Daoy (cell line): ENCODE measurements at regions not wholly inside any gene's neighbourhood (a gene's known extent, or its start where the extent isn't known, plus 50 kb on each side); places are given as distances from the start of the nearest gene placed in this dataset.
A peak's percentile ranks its signal among the peaks of the same experiment; 100 is the strongest.

Source experiments
- DNase-seq: peaks from one replicate; pipeline ENCODE4 v3.0.0-alpha.2; 2015; ENCODE audit warnings: low read depth

GRCh38 chr15:26376243-26376642, 396.6 kb downstream of the GABRB3 start:
- DNase-seq, result peak; percentile 40

DNA sequence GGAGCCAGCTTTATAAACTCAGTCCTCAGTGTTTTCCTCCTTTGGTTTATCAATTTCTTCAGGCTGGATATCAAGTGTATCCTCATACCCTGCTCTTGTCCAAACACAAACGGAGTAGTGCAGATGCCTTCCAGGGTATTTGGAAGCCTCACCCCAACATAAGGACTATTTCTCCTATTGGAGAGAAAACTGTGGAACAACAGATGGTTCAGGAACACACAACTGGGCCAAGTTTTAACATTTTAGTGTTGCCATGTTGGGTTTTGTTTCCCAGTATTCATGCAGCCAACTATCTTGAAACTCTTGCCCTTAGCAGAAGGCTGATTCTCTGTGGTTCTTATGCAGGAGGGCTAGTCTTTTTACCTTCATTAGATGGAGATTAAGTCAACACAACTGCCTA, 398.1 kb downstream of the GABRB3 start:
- DNase-seq, result no peak

GRCh38 chr15:26372706-26373105, 400.2 kb downstream of the GABRB3 start:
- no peak for DNase-seq

DNA sequence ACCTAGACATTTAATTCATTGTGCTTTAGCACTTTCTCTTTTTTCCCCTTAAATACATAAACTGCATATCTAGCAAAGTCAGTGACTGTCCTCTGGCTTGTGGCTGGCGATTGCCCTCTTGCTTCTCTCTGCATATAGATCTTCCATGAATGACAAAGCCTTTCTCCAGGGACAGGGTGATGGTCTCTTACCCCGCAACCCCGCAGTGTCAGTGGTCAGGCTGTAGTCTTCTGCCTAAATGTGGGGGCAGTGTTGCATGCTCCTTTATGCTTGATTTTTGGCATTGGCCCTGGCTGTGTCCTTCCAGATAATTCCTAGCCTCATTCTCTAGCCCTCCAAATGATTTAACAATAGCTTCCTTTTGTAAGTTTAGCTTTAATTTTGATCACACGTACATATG, 407.8 kb downstream of the GABRB3 start:
- DNase-seq, result no peak

- no peak for DNase-seq
These were observed 413.0 kb downstream of the GABRB3 start for GRCh38 chr15:26359855-26360254.

DNA sequence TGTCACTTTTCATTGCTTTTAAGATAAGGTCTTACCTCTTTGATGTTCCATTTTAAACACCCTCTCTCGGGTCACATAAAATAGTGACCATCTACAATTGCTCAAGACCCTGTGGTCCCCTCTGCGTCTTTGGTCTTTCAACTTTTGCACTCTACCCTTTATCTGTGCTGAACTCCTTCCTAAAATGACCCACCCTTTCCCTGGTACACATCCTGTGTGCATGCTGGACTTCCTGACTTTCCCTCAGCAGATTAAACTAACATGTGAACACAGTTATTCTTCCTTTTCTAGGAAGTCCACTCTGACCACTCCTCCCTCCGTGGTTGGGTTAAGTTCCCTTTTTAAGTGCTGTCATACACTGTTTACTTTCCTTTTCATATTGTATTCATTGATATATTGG, 414.2 kb downstream of the GABRB3 start:
- no peak for DNase-seq

DNA sequence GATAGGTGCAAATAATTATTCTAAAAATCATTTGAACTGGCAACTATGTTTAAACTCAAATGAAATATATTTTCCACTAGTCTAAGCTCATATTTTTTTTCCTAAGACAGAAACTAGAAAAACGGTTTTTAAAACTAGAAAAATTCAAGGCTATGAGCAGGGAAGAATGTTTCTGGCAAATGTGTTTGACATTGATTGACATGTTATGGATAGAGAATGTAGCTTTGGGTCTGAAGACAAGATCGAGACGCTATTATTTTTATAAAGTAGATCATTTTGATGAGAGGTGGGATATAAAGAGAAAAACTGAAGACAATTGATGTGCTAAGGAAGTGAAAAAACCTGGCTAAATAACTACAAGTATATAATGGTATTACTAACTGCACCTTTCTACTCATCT, 415.2 kb downstream of the GABRB3 start:
- DNase-seq, result no peak

- DNase-seq, result no peak
These were observed 417.3 kb downstream of the GABRB3 start for GRCh38 chr15:26355472-26356074.

DNA sequence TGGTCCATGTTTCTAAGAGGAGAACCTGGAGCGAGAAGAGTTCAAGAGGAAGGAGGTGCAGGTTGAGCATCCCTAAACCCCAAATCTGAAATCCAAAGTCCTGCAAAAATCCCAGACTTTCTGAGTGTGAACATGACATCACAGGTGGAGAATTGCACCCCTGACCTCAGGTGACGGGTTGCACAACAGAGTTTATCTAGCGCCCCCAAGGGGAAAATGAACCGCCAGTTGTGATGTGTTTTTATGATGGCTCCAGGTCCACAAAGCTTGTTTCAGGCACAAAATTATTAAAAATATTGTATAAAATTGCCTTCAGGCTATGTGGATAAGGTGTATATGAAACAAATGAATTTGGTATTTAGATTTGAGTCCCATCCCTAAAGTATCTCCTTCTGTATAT, 420.0 kb downstream of the GABRB3 start:
- no peak for DNase-seq

DNA sequence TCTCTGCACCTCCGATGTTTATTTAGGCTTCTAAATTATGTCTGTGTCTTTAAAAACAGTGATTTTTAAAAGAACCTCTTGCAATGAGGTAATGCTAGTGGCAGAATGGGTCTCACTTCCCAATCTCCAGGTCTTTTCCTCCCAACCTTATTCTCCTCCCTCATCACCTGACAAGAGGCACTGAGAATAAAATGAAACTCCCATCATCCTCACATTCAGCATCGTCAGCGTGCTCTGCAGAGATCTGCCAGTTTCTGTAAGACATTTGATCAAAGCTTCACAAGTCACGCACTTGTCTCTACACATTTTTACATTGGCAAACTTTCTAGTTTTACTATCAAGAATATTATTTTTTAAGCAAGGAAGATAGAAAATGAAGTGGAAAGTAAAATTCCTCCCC, 420.5 kb downstream of the GABRB3 start:
- DNase-seq, result no peak

DNA sequence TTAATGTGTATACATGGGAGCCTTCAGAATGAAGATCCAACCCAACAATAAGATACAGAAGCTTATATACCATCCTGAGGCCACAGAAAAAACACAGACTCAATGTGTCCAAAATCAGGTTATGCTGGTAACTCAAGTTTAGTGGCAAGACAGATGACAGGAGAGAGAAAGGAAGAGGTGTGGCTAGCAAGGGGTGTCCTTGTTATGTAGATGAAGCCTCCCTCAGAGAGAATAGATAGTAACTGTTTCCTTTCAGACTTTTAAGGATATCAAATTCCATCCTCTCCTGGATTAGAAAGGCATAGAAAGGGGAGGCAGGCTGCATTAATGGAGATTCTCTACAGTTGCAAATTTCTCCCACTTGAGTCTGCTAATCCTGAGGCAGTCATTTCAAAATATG, 447.4 kb downstream of the GABRB3 start:
- no peak for DNase-seq

- DNase-seq, result no peak
These were observed 449.3 kb downstream of the GABRB3 start for GRCh38 chr15:26323566-26323965.

DNA sequence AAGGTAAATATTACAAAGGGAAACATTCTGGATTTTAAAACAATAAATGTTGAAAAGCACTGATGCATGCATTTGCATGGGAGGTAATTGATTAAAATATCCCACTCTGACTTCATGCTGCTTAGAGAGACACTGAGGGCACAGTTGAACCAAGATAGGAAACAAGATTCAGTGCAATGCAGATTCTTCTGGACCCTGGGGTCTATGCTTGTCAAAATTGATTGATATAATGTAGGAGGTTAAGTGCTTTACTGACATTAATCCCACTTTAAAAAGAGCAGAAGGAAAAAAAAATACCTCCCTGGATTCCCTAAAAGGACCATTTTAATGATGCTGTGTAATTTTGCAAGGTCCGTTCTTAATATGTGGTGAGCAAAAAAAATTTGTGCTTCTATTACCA, 454.2 kb downstream of the GABRB3 start:
- no peak for DNase-seq

GRCh38 chr15:26314577-26314976, 451.4 kb upstream of the ATP10A start:
- DNase-seq, result no peak

DNA sequence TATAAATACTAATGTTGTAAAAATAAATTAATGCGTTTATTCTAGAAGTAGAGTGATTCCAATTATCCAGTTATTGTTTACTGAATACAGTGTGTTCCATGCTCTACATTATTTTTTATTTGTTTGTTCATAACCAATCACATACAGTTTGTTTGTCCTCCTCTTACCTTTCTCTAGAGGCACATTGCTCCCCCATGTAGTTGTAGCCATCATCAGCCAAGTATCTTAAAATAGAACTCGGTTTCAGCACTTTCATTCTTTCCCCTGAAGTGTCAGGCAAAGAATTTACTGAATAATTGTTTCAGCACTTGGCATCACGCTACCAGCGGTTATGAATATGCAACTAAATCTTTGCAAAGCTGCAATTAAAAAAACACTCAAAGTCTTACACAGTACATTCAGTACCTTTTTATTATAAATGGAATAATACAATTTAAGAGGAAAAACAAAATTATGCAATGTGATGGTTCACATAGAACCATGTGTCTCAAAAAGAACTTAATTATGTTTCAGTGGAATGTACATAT, 448.6 kb upstream of the ATP10A start:
- no peak for DNase-seq

GRCh38 chr15:26298659-26299170, 435.6 kb upstream of the ATP10A start:
- DNase-seq, result peak; percentile 81

GRCh38 chr15:26298010-26298658, 435.0 kb upstream of the ATP10A start:
- no peak for DNase-seq

DNA sequence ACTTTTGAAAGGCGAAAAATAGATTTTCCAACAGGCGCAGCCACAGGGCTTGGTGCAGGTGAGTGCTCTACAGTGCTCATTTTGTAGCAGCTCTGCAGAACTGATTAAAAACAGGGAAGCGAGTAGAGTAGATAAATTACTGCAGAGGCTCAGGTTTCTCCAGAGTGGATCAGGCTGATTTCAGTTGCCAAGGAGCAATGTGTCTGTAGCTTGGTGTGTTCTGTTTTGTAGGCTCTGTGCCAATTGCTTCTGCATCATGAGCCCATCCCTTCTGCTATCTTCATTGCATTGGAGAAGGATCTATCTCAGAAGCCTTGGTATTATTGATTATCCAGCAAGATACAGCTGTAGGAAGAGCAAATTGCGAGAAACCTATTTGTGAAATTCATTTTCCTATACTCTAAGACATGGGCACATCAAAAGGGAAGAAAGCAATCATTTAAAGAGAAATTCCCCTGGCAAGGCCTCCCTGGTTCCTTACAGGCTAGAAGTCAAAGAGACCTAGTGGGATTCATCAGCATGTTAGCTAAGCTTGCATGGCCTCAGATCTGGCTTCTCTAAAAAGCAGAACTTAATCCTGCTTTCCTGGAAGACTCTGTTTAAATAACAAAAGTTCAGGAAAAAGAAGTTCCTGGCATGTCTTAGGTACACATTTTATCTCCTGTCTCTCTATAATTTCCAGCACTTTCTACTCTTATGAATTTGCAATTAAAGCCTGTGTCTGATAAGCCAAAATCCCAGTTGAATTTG, 432.4 kb upstream of the ATP10A start:
- DNase-seq, result no peak

GRCh38 chr15:26294059-26294689, 431.0 kb upstream of the ATP10A start:
- DNase-seq, result peak; percentile 34

- no peak for DNase-seq
These were observed 424.3 kb upstream of the ATP10A start for GRCh38 chr15:26287381-26287780.

DNA sequence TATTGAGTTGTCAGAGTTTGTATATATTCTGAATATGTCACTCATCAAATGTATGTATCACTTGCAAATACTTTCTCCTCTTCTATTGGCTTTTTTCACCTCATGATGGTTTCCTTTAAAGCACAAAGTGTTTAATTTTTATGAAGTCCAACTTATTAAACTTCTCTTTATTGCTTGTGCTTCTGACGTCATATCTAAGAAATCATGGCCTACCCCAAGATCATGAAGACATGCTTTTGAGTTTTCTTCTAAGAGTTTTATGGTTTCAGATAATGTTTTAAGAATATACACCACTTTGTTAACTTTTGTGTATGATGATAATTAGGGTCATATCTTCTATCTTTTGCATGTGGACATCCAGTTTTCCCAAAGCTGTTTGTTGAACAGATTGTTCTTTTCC, 417.2 kb upstream of the ATP10A start:
- DNase-seq, result no peak

- no peak for DNase-seq
These were observed 398.8 kb upstream of the ATP10A start for GRCh38 chr15:26261966-26262365.
